OCI-LY7 (cell line): ENCODE measurements at regions not wholly inside any gene's neighbourhood (a gene's known extent, or its start where the extent isn't known, plus 50 kb on each side); places are given as distances from the start of the nearest gene placed in this dataset.

ENCODE experiments used
- CTCF ChIP-seq: fragments of 200-600 bp; sonication (generic); conservative IDR thresholded peaks from 2 replicates; pipeline ENCODE4 v1.5.1; 2014; ENCODE audit warnings: mild to moderate bottlenecking, antibody characterized with exemption, low read length, moderate library complexity, mixed read lengths
- EZH2phosphoT487 ChIP-seq: fragments of 200-600 bp; sonication (generic); IDR thresholded peaks from 2 replicates; pipeline ENCODE4 v1.6.1; 2018; ENCODE audit warnings: low read depth, borderline replicate concordance, mild to moderate bottlenecking, mixed run types, antibody characterized with exemption, low read length, moderate library complexity, mixed read lengths

GRCh38 chr9:75644649-75645048 lies 245.8 kb upstream of the PCSK5 start:
- TF ChIP-seq CTCF (no peak), EZH2phosphoT487 (no peak)
